ENCODE measurements at regions not wholly inside any gene's neighbourhood (a gene's known extent, or its start where the extent isn't known, plus 50 kb on each side); places are given as distances from the start of the nearest gene placed in this dataset.
"Not testable (repeated sequence)": the region's sequence is repeated elsewhere in the genome, so short reads cannot be mapped to it uniquely, and the experiment has no call there.

GRCh38 chr2:187078297-187078696 is 229.3 kb upstream of the ZSWIM2 start:
- Mint-ChIP-seq H3K4me3 (no peak overlapping the region), H3K9me3 (peaks cover 12% of the 10 kb centered on the region), H3K27ac (no peak overlapping the region), H3K4me1 (no peaks in the 10 kb centered on the region), H3K36me3 (no peaks in the 10 kb centered on the region)
- DNase-seq (ENCODE audit: low spot score in 2 of 2) (no peak), ATAC-seq (no peak)

- no peak for ATAC-seq
- peaks cover 11% of the 10 kb centered on the region for H3K9me3 Mint-ChIP-seq
- H3K4me1 Mint-ChIP-seq: no peaks in the 10 kb centered on the region
- no peak overlapping the region for H3K27ac Mint-ChIP-seq
- no peak overlapping the region for H3K4me3 Mint-ChIP-seq
- H3K36me3 Mint-ChIP-seq: no peaks in the 10 kb centered on the region
- DNase-seq (ENCODE audit: low spot score in 2 of 2): no peak
Measured at GRCh38 chr2:187075671-187076070, 226.7 kb upstream of the ZSWIM2 start.

- DNase-seq (ENCODE audit: low spot score in 2 of 2): no peak
- no peaks in the 10 kb centered on the region for H3K36me3 Mint-ChIP-seq
- H3K4me3 Mint-ChIP-seq: no peak overlapping the region
- H3K9me3 Mint-ChIP-seq: peaks cover 11% of the 10 kb centered on the region
- no peak for ATAC-seq
- no peaks in the 10 kb centered on the region for H3K4me1 Mint-ChIP-seq
- H3K27ac Mint-ChIP-seq: no peak overlapping the region
Measured at GRCh38 chr2:187075199-187075635, 226.2 kb upstream of the ZSWIM2 start.

- Mint-ChIP-seq H3K4me3 (no peak overlapping the region), H3K36me3 (no peaks in the 10 kb centered on the region), H3K4me1 (no peaks in the 10 kb centered on the region), H3K27ac (no peak overlapping the region), H3K9me3 (peaks cover 7% of the 10 kb centered on the region)
- no peak for DNase-seq (ENCODE audit: low spot score in 2 of 2)
- no peak for ATAC-seq
Measured at GRCh38 chr2:187058198-187058597, 209.2 kb upstream of the ZSWIM2 start.

- ATAC-seq (no peak), DNase-seq (ENCODE audit: low spot score in 2 of 2) (no peak)
- Mint-ChIP-seq H3K4me1 (no peaks in the 10 kb centered on the region), H3K27ac (no peak overlapping the region), H3K36me3 (no peaks in the 10 kb centered on the region), H3K4me3 (no peak overlapping the region), H3K9me3 (peaks cover 7% of the 10 kb centered on the region)
Measured at GRCh38 chr2:187057466-187057865, 208.5 kb upstream of the ZSWIM2 start.

- no peaks in the 10 kb centered on the region for H3K4me1 Mint-ChIP-seq
- H3K36me3 Mint-ChIP-seq: no peaks in the 10 kb centered on the region
- H3K27ac Mint-ChIP-seq: no peak overlapping the region
- H3K4me3 Mint-ChIP-seq: no peak overlapping the region
- no peak for ATAC-seq
- DNase-seq (ENCODE audit: low spot score in 2 of 2): no peak
- peaks cover 10% of the 10 kb centered on the region for H3K9me3 Mint-ChIP-seq
Measured at GRCh38 chr2:187056416-187057334, 207.7 kb upstream of the ZSWIM2 start.

GRCh38 chr2:187055463-187055862 is 206.5 kb upstream of the ZSWIM2 start:
- H3K4me1 Mint-ChIP-seq: no peaks in the 10 kb centered on the region
- H3K9me3 Mint-ChIP-seq: peaks cover 14% of the 10 kb centered on the region
- ATAC-seq: no peak
- H3K36me3 Mint-ChIP-seq: no peaks in the 10 kb centered on the region
- H3K4me3 Mint-ChIP-seq: no peak overlapping the region
- no peak overlapping the region for H3K27ac Mint-ChIP-seq
- DNase-seq (ENCODE audit: low spot score in 2 of 2): no peak

GRCh38 chr2:187054501-187055319 is 205.7 kb upstream of the ZSWIM2 start:
- Mint-ChIP-seq H3K9me3 (peaks cover 14% of the 10 kb centered on the region), H3K27ac (no peak overlapping the region), H3K4me1 (no peaks in the 10 kb centered on the region), H3K4me3 (no peak overlapping the region), H3K36me3 (no peaks in the 10 kb centered on the region)
- DNase-seq (ENCODE audit: low spot score in 2 of 2) (no peak), ATAC-seq (no peak)

GRCh38 chr2:187051350-187051749 is 202.4 kb upstream of the ZSWIM2 start:
- no peak for ATAC-seq
- no peak overlapping the region for H3K4me3 Mint-ChIP-seq
- H3K4me1 Mint-ChIP-seq: no peaks in the 10 kb centered on the region
- H3K27ac Mint-ChIP-seq: no peak overlapping the region
- peaks cover 19% of the 10 kb centered on the region for H3K9me3 Mint-ChIP-seq
- no peak for DNase-seq (ENCODE audit: low spot score in 2 of 2)
- H3K36me3 Mint-ChIP-seq: no peaks in the 10 kb centered on the region

GRCh38 chr2:187050409-187050998 is 201.5 kb upstream of the ZSWIM2 start:
- Mint-ChIP-seq H3K4me3 (no peak overlapping the region), H3K4me1 (no peaks in the 10 kb centered on the region), H3K27ac (no peak overlapping the region), H3K9me3 (peaks cover 21% of the 10 kb centered on the region), H3K36me3 (no peaks in the 10 kb centered on the region)
- ATAC-seq (no peak), DNase-seq (ENCODE audit: low spot score in 2 of 2) (no peak)

GRCh38 chr2:187037310-187037709 is 188.3 kb upstream of the ZSWIM2 start:
- ATAC-seq (no peak), DNase-seq (ENCODE audit: low spot score in 2 of 2) (no peak)
- Mint-ChIP-seq H3K9me3 (no peaks in the 10 kb centered on the region), H3K27ac (no peak overlapping the region), H3K4me3 (no peak overlapping the region), H3K36me3 (no peaks in the 10 kb centered on the region), H3K4me1 (no peaks in the 10 kb centered on the region)

GRCh38 chr2:187034434-187034833 is 185.5 kb upstream of the ZSWIM2 start:
- H3K36me3 Mint-ChIP-seq: no peaks in the 10 kb centered on the region
- H3K4me1 Mint-ChIP-seq: no peaks in the 10 kb centered on the region
- H3K9me3 Mint-ChIP-seq: no peaks in the 10 kb centered on the region
- no peak overlapping the region for H3K27ac Mint-ChIP-seq
- H3K4me3 Mint-ChIP-seq: no peak overlapping the region
- no peak for ATAC-seq
- DNase-seq (ENCODE audit: low spot score in 2 of 2): no peak

GRCh38 chr2:187024739-187025138 is 175.8 kb upstream of the ZSWIM2 start:
- H3K27ac Mint-ChIP-seq: no peak overlapping the region
- DNase-seq (ENCODE audit: low spot score in 2 of 2) (no peak), ATAC-seq (no peak)
- H3K4me1 Mint-ChIP-seq: no peaks in the 10 kb centered on the region
- peaks cover 25% of the 10 kb centered on the region for H3K9me3 Mint-ChIP-seq
- H3K4me3 Mint-ChIP-seq: no peak overlapping the region
- no peaks in the 10 kb centered on the region for H3K36me3 Mint-ChIP-seq

- not testable (repeated sequence) for H3K4me1 Mint-ChIP-seq; H3K36me3 Mint-ChIP-seq; DNase-seq (ENCODE audit: low spot score in 2 of 2); ATAC-seq; H3K27ac Mint-ChIP-seq; H3K4me3 Mint-ChIP-seq
- peaks cover 22% of the 10 kb centered on the region for H3K9me3 Mint-ChIP-seq
Measured at GRCh38 chr2:187023996-187024395, 175.0 kb upstream of the ZSWIM2 start.

- peaks cover 12% of the 10 kb centered on the region for H3K9me3 Mint-ChIP-seq
- ATAC-seq (no peak), DNase-seq (ENCODE audit: low spot score in 2 of 2) (no peak)
- H3K27ac Mint-ChIP-seq: no peak overlapping the region
- H3K4me1 Mint-ChIP-seq: no peaks in the 10 kb centered on the region
- H3K36me3 Mint-ChIP-seq: no peaks in the 10 kb centered on the region
- no peak overlapping the region for H3K4me3 Mint-ChIP-seq
Measured at GRCh38 chr2:187017438-187017837, 168.5 kb upstream of the ZSWIM2 start.
